ENCODE measurements at regions not wholly inside any gene's neighbourhood (a gene's known extent, or its start where the extent isn't known, plus 50 kb on each side); places are given as distances from the start of the nearest gene placed in this dataset.

- H3K27me3 ChIP-seq (ENCODE audit: control insufficient read depth, insufficient read depth, low read length, poor library complexity, severe bottlenecking), result no peaks in the 10 kb centered on the region
- H3K27ac ChIP-seq (ENCODE audit: low read depth, low read length), result no peak overlapping the region
- H3K9ac ChIP-seq (ENCODE audit: extremely low read depth, low read length, poor library complexity, severe bottlenecking), result no peak overlapping the region
- no peaks in the 10 kb centered on the region for H3K9me3 ChIP-seq (ENCODE audit: control insufficient read depth, low read length)
- TF ChIP-seq CTCF (conservative IDR thresholded peaks at IDR 0.05), result no peak
- no peaks in the 10 kb centered on the region for H3K36me3 Mint-ChIP-seq (ENCODE audit: low read depth)
- H3K27ac Mint-ChIP-seq, result no peak overlapping the region
- H3K4me3 Mint-ChIP-seq, result no peak overlapping the region
- DNase-seq, result no peak
- no peaks in the 10 kb centered on the region for H3K36me3 ChIP-seq (ENCODE audit: control insufficient read depth, insufficient read depth, low read length)
- no peaks in the 10 kb centered on the region for H3K4me1 Mint-ChIP-seq
- no peaks in the 10 kb centered on the region for H3K27me3 Mint-ChIP-seq (ENCODE audit: insufficient read depth)
- H3K4me1 ChIP-seq (ENCODE audit: control insufficient read depth, insufficient read depth, low read length), result no peaks in the 10 kb centered on the region
- H3K4me3 ChIP-seq (ENCODE audit: low read length), result no peak overlapping the region
- WGBS, 2 experiments (ENCODE audit: insufficient coverage in 1 of 2, insufficient read length in 1 of 2), result 95 to 100% methylated on average over 8 to 9 of the region's 9 CpGs
- H3K9me3 Mint-ChIP-seq, result peaks cover 4% of the 10 kb centered on the region
Measured at GRCh38 chr2:180840641-180841040, 139.8 kb upstream of the UBE2E3 start.

GRCh38 chr2:180829836-180830235 is 150.6 kb upstream of the UBE2E3 start:
- Mint-ChIP-seq H3K4me3 (no peak overlapping the region), H3K27me3 (ENCODE audit: insufficient read depth) (no peaks in the 10 kb centered on the region), H3K4me1 (no peaks in the 10 kb centered on the region), H3K9me3 (peaks cover 7% of the 10 kb centered on the region), H3K27ac (no peak overlapping the region), H3K36me3 (ENCODE audit: low read depth) (no peaks in the 10 kb centered on the region)
- no peaks in the 10 kb centered on the region for H3K36me3 ChIP-seq (ENCODE audit: control insufficient read depth, insufficient read depth, low read length)
- no peak overlapping the region for H3K4me3 ChIP-seq (ENCODE audit: low read length)
- TF ChIP-seq CTCF (conservative IDR thresholded peaks at IDR 0.05), result no peak
- no peaks in the 10 kb centered on the region for H3K9me3 ChIP-seq (ENCODE audit: control insufficient read depth, low read length)
- H3K27ac ChIP-seq (ENCODE audit: low read depth, low read length), result no peak overlapping the region
- H3K9ac ChIP-seq (ENCODE audit: extremely low read depth, low read length, poor library complexity, severe bottlenecking), result no peak overlapping the region
- DNase-seq, result no peak
- no peaks in the 10 kb centered on the region for H3K27me3 ChIP-seq (ENCODE audit: control insufficient read depth, insufficient read depth, low read length, poor library complexity, severe bottlenecking)
- H3K4me1 ChIP-seq (ENCODE audit: control insufficient read depth, insufficient read depth, low read length), result no peaks in the 10 kb centered on the region

GRCh38 chr2:180829261-180829660 is 151.1 kb upstream of the UBE2E3 start:
- no peaks in the 10 kb centered on the region for H3K9me3 ChIP-seq (ENCODE audit: control insufficient read depth, low read length)
- no peak for TF ChIP-seq CTCF (conservative IDR thresholded peaks at IDR 0.05)
- no peaks in the 10 kb centered on the region for H3K27me3 Mint-ChIP-seq (ENCODE audit: insufficient read depth)
- no peaks in the 10 kb centered on the region for H3K4me1 ChIP-seq (ENCODE audit: control insufficient read depth, insufficient read depth, low read length)
- H3K27me3 ChIP-seq (ENCODE audit: control insufficient read depth, insufficient read depth, low read length, poor library complexity, severe bottlenecking), result no peaks in the 10 kb centered on the region
- no peaks in the 10 kb centered on the region for H3K36me3 ChIP-seq (ENCODE audit: control insufficient read depth, insufficient read depth, low read length)
- 90 to 91% methylated on average over 2 to 5 of the region's 5 CpGs for WGBS, 2 experiments (ENCODE audit: insufficient coverage in 1 of 2, insufficient read length in 1 of 2)
- no peak overlapping the region for H3K27ac ChIP-seq (ENCODE audit: low read depth, low read length)
- no peak overlapping the region for H3K9ac ChIP-seq (ENCODE audit: extremely low read depth, low read length, poor library complexity, severe bottlenecking)
- no peak for DNase-seq
- H3K27ac Mint-ChIP-seq, result no peak overlapping the region
- H3K4me1 Mint-ChIP-seq, result no peaks in the 10 kb centered on the region
- no peak overlapping the region for H3K4me3 Mint-ChIP-seq
- peaks cover 7% of the 10 kb centered on the region for H3K9me3 Mint-ChIP-seq
- no peaks in the 10 kb centered on the region for H3K36me3 Mint-ChIP-seq (ENCODE audit: low read depth)
- no peak overlapping the region for H3K4me3 ChIP-seq (ENCODE audit: low read length)
